Liver (tissue), 8 donors: ENCODE measurements at regions not wholly inside any gene's neighbourhood (a gene's known extent, or its start where the extent isn't known, plus 50 kb on each side); places are given as distances from the start of the nearest gene placed in this dataset.

Experiments
- DNase-seq: peaks from one replicate; pipeline ENCODE4 v3.0.0-alpha.2; 2017; ENCODE audit warnings: low spot score
- H3K27ac ChIP-seq, 2 donors: one replicate each; pipeline ENCODE4 v1.7.0; 2013; ENCODE audit warnings: inconsistent platforms in 2 of 2, low read length in 2 of 2, control low read depth in 1 of 2, low read depth in 1 of 2, mild to moderate bottlenecking in 1 of 2
- H3K27me3 ChIP-seq, 4 donors: one replicate each; pipeline versions ENCODE4 v1.6.1 to v1.7.0; 2013; ENCODE audit warnings: low read length in 3 of 4, inconsistent platforms in 1 of 4, mild to moderate bottlenecking in 1 of 4, moderate library complexity in 1 of 4; ENCODE audit not compliant: control insufficient read depth in 4 of 4, insufficient read depth in 4 of 4
- H3K36me3 ChIP-seq, 4 donors: one replicate each; pipeline versions ENCODE4 v1.6.1 to v1.7.0; 2013; ENCODE audit warnings: low read length in 3 of 4, mild to moderate bottlenecking in 3 of 4, low read depth in 1 of 4, moderate library complexity in 1 of 4; ENCODE audit not compliant: control insufficient read depth in 4 of 4, insufficient read depth in 3 of 4
- H3K4me1 ChIP-seq, 4 donors: one replicate each; pipeline versions ENCODE4 v1.6.1 to v1.7.0; 2013; ENCODE audit warnings: low read length in 3 of 4, mild to moderate bottlenecking in 3 of 4, moderate library complexity in 1 of 4; ENCODE audit not compliant: control insufficient read depth in 4 of 4, insufficient read depth in 4 of 4
- H3K4me3 ChIP-seq, 3 donors: one replicate each; pipeline versions ENCODE4 v1.6.1 to v1.7.0; 2013; ENCODE audit warnings: low read length in 3 of 3, control low read depth in 1 of 3, low read depth in 1 of 3, mild to moderate bottlenecking in 1 of 3
- H3K9ac ChIP-seq, 2 donors: one replicate each; pipeline ENCODE4 v1.7.0; 2013; ENCODE audit warnings: low read length in 2 of 2, mild to moderate bottlenecking in 2 of 2, moderate library complexity in 2 of 2, control low read depth in 1 of 2, low read depth in 1 of 2
- H3K9me3 ChIP-seq, 4 donors: one replicate each; pipeline versions ENCODE4 v1.6.1 to v1.7.0; 2013; ENCODE audit warnings: low read length in 3 of 4; ENCODE audit not compliant: control insufficient read depth in 4 of 4
- ATF3 ChIP-seq: IDR thresholded peaks from 2 replicates; pipeline ENCODE4 v1.6.1; 2016; ENCODE audit warnings: antibody characterized with exemption
- CTCF ChIP-seq: fragments of 150-350 bp; IDR thresholded peaks from 2 replicates; pipeline ENCODE4 v1.5.1; 2017; ENCODE audit warnings: improper control_type of control experiment, low read depth, low read length; ENCODE audit not compliant: missing input control
- EGR1 ChIP-seq, 2 donors: IDR thresholded peaks; 2 replicates each; pipeline ENCODE4 v1.6.1; 2016 to 2018; ENCODE audit warnings: antibody characterized with exemption in 2 of 2, low read depth in 2 of 2
- FOXA1 ChIP-seq: IDR thresholded peaks from 2 replicates; pipeline ENCODE4 v1.6.1; 2016; ENCODE audit warnings: antibody characterized with exemption
- FOXA2 ChIP-seq: IDR thresholded peaks from 2 replicates; pipeline ENCODE4 v1.6.1; 2016; ENCODE audit warnings: antibody characterized with exemption
- GABPA ChIP-seq, 2 donors: IDR thresholded peaks in 1 of 2; conservative IDR thresholded peaks in 1 of 2; 2 replicates each; pipeline ENCODE4 v1.6.1; 2016; ENCODE audit warnings: antibody characterized with exemption in 2 of 2, mild to moderate bottlenecking in 1 of 2, moderate library complexity in 1 of 2
- HNF4A ChIP-seq, 2 donors: conservative IDR thresholded peaks; 2 replicates each; pipeline ENCODE4 v1.6.1; 2016; ENCODE audit warnings: antibody characterized with exemption in 2 of 2, mild to moderate bottlenecking in 2 of 2
- HNF4G ChIP-seq: IDR thresholded peaks from 2 replicates; pipeline ENCODE4 v1.6.1; 2016; ENCODE audit warnings: antibody characterized with exemption
- JUND ChIP-seq, 2 donors: IDR thresholded peaks; 2 replicates each; pipeline ENCODE4 v1.6.1; 2016; ENCODE audit warnings: antibody characterized with exemption in 2 of 2
- MAX ChIP-seq: IDR thresholded peaks from 2 replicates; pipeline ENCODE4 v1.6.1; 2016; ENCODE audit warnings: antibody characterized with exemption
- RAD21 ChIP-seq, 2 donors: IDR thresholded peaks; 2 replicates each; pipeline ENCODE4 v1.6.1; 2016; ENCODE audit warnings: antibody characterized with exemption in 2 of 2, mild to moderate bottlenecking in 2 of 2
- REST ChIP-seq: IDR thresholded peaks from 2 replicates; pipeline ENCODE4 v1.6.1; 2016; ENCODE audit warnings: antibody characterized with exemption, mild to moderate bottlenecking
- RXRA ChIP-seq, 2 donors: IDR thresholded peaks; 2 replicates each; pipeline ENCODE4 v1.6.1; 2017 to 2018; ENCODE audit warnings: antibody characterized with exemption in 2 of 2, mild to moderate bottlenecking in 1 of 2
- TAF1 ChIP-seq: conservative IDR thresholded peaks from 2 replicates; pipeline ENCODE4 v1.6.1; 2016; ENCODE audit warnings: antibody characterized with exemption, mild to moderate bottlenecking
- YY1 ChIP-seq: IDR thresholded peaks from 2 replicates; pipeline ENCODE4 v1.6.1; 2016; ENCODE audit warnings: antibody characterized with exemption, mild to moderate bottlenecking
- ZBTB33 ChIP-seq: IDR thresholded peaks from 2 replicates; pipeline ENCODE4 v1.6.1; 2016; ENCODE audit warnings: antibody characterized with exemption
- WGBS: extraction: QIAGEN DNeasy Blood & Tissue Kit; methylation state at CpG from one replicate; pipeline ENCODE4 v1.1.7; 2013; 5-methylcytosine and 5-hydroxymethylcytosine counted together
- donor health status: healthy.
- donor health status: healthy.
- donor health status: healthy.
- donor health status: healthy.
- donor health status: healthy.

GRCh38 chr14:97369901-97370300 lies 572.7 kb downstream of the VRK1 start:
- Histone ChIP-seq H3K36me3 (no peaks in the 10 kb centered on the region), H3K27ac (no peak overlapping the region), H3K9me3 (peaks cover 0 to 3% (median 0%) of the 10 kb centered on the region in 4 donors), H3K4me1 (peaks cover 0 to 4% (median 0%) of the 10 kb centered on the region in 4 donors), H3K27me3 (no peaks in the 10 kb centered on the region), H3K9ac (no peak overlapping the region), H3K4me3 (no peak overlapping the region)
- 29% methylated on average over 2 of the region's 2 CpGs for WGBS
- DNase-seq, result no peak
- peak in 1 of 2 donors; percentile 56 for TF ChIP-seq JUND (IDR thresholded peaks at IDR 0.05)
- no peak for TF ChIP-seq EGR1 (IDR thresholded peaks at IDR 0.05; ENCODE audit: low read depth in 2 of 2)
- peak; percentile 23 to 57 for TF ChIP-seq HNF4A (conservative IDR thresholded peaks at IDR 0.05)
- TF ChIP-seq ZBTB33, result no peak
- no peak for TF ChIP-seq RAD21 (IDR thresholded peaks at IDR 0.05)
- TF ChIP-seq GABPA (IDR thresholded peaks at IDR 0.05 in 1 of 2, conservative IDR thresholded peaks at IDR 0.05 in 1 of 2), result no peak
- peak in 1 of 2 donors; percentile 18 for TF ChIP-seq RXRA (IDR thresholded peaks at IDR 0.05)
- TF ChIP-seq MAX, result no peak

GRCh38 chr14:97376310-97376709 lies 579.1 kb downstream of the VRK1 start:
- 79% methylated on average over 3 of the region's 3 CpGs for WGBS
- H3K9ac ChIP-seq, result no peak overlapping the region
- H3K27me3 ChIP-seq, result peaks cover 0 to 3% (median 0%) of the 10 kb centered on the region in 4 donors
- H3K4me1 ChIP-seq, result no peaks in the 10 kb centered on the region
- TF ChIP-seq MAX (no peak), CTCF (no peak)
- DNase-seq, result no peak
- peaks cover 0 to 1% (median 0%) of the 10 kb centered on the region in 4 donors for H3K9me3 ChIP-seq
- H3K36me3 ChIP-seq, result no peaks in the 10 kb centered on the region
- no peak overlapping the region for H3K4me3 ChIP-seq
- no peak overlapping the region for H3K27ac ChIP-seq

- Histone ChIP-seq H3K36me3 (no peaks in the 10 kb centered on the region), H3K27me3 (peaks cover 0 to 3% (median 0%) of the 10 kb centered on the region in 4 donors), H3K4me3 (no peak overlapping the region), H3K4me1 (no peaks in the 10 kb centered on the region), H3K9ac (no peak overlapping the region), H3K9me3 (peaks cover 0 to 2% (median 0%) of the 10 kb centered on the region in 4 donors), H3K27ac (no peak overlapping the region)
- no peak for DNase-seq
- 82% methylated on average over 5 of the region's 5 CpGs for WGBS
- TF ChIP-seq MAX (no peak), HNF4G (no peak), RAD21 (IDR thresholded peaks at IDR 0.05) (no peak), CTCF (no peak), RXRA (IDR thresholded peaks at IDR 0.05) (no peak), ATF3 (no peak), FOXA2 (no peak), GABPA (IDR thresholded peaks at IDR 0.05 in 1 of 2, conservative IDR thresholded peaks at IDR 0.05 in 1 of 2) (no peak), FOXA1 (no peak), REST (no peak), YY1 (no peak), TAF1 (no peak), HNF4A (conservative IDR thresholded peaks at IDR 0.05) (no peak)
These were observed 580.4 kb downstream of the VRK1 start for GRCh38 chr14:97377550-97377949.
